ENCODE measurements at regions not wholly inside any gene's neighbourhood (a gene's known extent, or its start where the extent isn't known, plus 50 kb on each side); places are given as distances from the start of the nearest gene placed in this dataset.

DNA sequence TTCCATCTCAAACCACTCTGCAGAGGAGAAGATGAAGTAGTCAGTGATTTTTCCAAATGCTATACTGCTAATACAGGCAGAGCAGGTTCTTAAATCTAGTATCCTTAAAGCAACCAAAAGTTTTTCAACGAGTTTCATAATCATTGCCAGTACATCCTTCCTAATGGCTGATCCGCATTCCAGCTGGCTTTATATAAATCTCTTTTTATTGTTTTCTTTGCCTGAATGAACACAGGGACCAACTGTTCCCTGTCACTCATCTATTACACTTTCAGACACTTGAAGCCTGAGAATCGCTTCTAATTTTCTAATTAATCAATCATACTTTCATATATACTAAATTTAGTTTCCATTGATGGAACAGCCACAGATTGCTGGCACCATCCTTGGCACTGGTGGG lies 508.6 kb downstream of the RAB28 start:
- TF ChIP-seq, protein P1, sequence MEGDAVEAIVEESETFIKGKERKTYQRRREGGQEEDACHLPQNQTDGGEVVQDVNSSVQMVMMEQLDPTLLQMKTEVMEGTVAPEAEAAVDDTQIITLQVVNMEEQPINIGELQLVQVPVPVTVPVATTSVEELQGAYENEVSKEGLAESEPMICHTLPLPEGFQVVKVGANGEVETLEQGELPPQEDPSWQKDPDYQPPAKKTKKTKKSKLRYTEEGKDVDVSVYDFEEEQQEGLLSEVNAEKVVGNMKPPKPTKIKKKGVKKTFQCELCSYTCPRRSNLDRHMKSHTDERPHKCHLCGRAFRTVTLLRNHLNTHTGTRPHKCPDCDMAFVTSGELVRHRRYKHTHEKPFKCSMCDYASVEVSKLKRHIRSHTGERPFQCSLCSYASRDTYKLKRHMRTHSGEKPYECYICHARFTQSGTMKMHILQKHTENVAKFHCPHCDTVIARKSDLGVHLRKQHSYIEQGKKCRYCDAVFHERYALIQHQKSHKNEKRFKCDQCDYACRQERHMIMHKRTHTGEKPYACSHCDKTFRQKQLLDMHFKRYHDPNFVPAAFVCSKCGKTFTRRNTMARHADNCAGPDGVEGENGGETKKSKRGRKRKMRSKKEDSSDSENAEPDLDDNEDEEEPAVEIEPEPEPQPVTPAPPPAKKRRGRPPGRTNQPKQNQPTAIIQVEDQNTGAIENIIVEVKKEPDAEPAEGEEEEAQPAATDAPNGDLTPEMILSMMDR (conservative IDR thresholded peaks at IDR 0.05; ENCODE audit: low read depth, low read length) = no peak
- H3K4me3 ChIP-seq (ENCODE audit: low read depth, low read length) = no peak overlapping the region
- DNase-seq (ENCODE audit: low read depth) = no peak

DNA sequence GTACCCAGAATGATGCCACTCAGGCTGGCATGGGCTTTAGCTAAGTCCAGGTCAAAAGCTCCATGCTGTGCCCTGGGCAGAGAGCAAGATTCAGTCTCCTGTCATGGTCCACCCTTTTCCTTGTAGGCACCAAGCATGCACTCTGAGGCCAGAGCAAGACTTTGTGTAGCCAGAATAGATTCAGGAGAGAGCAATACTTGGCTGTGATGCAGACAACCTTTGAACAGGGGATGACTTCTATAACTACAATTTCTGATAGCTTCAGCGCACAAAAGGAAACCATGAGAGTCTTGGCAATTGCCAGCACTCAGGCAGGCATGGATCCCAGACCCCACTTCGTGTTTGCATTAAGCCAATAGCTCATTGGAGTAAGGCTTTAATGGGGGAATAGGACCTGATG lies 510.6 kb downstream of the RAB28 start:
- TF ChIP-seq, protein P1 (conservative IDR thresholded peaks at IDR 0.05; ENCODE audit: low read depth, low read length) = no peak
- no peak overlapping the region for H3K4me3 ChIP-seq (ENCODE audit: low read depth, low read length)
- no peak for DNase-seq (ENCODE audit: low read depth)

DNA sequence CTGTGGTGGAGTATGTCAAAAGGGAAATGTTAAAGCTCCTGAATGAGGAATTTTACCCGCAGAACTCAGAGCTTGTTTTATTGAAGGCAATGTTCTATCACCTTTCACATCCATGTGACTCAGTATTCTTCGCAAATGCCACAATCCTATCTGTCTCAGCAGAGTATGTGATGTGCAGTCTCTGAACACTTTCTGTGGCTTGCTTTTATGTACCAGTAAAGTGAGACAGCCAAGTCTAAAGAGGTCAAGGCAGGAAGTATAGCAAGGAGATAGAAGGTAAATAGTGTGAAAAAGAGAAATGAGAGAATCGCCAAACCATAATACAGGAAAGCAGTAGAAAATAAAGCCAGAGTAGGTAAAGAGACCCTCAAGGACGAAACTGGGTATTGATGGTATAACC lies 515.8 kb downstream of the RAB28 start:
- no peak overlapping the region for H3K4me3 ChIP-seq (ENCODE audit: low read depth, low read length)
- DNase-seq (ENCODE audit: low read depth) = no peak
- TF ChIP-seq, protein P1 (conservative IDR thresholded peaks at IDR 0.05; ENCODE audit: low read depth, low read length) = no peak

DNA sequence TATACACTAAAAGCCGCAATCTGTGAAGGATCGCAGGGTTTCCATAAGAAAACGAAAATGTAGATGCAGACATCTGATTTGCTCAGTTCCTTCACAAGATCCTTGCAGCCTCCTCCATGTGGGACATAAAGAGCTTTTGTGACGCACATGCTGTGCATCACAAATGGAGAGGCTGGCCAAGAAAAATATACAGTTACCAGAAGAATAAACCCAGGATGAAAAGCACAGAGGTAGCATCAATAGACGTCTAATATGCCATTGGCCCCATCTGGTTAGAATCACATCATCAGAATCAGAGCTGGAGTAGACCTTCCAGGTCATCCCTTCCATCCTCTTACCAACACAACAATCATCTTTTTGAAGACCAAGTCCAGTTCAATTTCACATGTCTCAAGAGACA lies 517.4 kb downstream of the RAB28 start:
- H3K4me3 ChIP-seq (ENCODE audit: low read depth, low read length) = no peak overlapping the region
- TF ChIP-seq, protein P1 (conservative IDR thresholded peaks at IDR 0.05; ENCODE audit: low read depth, low read length) = no peak
- DNase-seq (ENCODE audit: low read depth) = no peak

DNA sequence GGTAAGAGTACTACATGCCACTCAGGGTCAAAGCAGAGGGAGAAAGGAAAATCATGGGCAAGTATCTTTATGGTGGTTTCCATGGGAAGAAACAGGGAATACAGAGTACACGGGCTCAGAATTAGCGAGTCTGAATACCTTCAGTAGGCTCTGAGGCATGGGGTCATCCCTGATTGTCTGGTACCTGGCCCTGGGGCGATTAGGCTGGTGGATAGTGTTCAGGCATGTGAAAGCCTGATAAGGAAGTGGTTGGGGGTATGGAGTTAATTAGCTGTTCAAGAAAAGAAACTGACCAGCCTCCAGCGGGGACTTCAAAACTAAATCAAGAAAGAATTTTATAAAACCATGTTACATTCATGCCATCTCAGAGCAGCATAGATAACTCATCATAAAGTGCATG lies 518.8 kb downstream of the RAB28 start:
- DNase-seq (ENCODE audit: low read depth) = no peak
- H3K4me3 ChIP-seq (ENCODE audit: low read depth, low read length) = no peak overlapping the region
- TF ChIP-seq, protein P1 (conservative IDR thresholded peaks at IDR 0.05; ENCODE audit: low read depth, low read length) = no peak

DNA sequence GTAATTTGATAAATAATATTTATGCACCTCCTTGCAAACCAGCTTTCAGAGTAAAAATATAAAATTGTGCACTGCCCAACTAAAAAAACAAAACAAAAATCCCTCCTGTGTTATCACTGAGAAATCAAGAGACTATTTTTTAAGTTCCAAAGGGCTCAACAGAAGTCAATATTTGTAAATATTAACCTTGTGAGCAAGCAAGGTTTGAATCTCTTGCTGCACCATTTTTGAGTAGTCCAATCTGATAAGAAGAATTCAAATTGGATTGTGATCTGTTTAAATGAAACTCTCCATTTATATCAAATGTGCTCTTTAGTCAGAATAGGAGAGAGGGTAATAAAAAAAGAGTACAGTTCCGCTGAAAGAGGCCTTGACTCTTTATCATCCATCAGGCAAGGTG lies 520.2 kb downstream of the RAB28 start:
- TF ChIP-seq, protein P1 (conservative IDR thresholded peaks at IDR 0.05; ENCODE audit: low read depth, low read length) = no peak
- H3K4me3 ChIP-seq (ENCODE audit: low read depth, low read length) = no peak overlapping the region
- no peak for DNase-seq (ENCODE audit: low read depth)

DNA sequence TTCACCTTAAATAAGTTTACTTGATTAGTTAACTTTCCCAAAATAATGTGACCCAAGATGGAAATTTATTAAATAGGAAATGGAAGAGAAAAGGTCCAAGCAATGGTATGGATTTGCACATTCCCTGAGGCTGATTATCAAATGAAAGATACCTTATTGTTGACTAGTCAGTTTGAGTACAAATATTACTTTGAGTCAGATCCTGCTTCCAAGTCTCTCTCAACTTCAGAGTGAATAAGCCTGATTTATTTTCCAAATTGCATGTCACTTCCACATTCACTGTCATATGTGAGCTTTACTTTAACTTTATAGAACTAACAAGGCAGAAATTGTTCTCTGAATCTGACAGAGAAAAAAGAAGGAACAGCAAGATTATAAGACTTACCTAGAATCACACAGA lies 520.8 kb downstream of the RAB28 start:
- DNase-seq (ENCODE audit: low read depth) = no peak
- no peak overlapping the region for H3K4me3 ChIP-seq (ENCODE audit: low read depth, low read length)
- TF ChIP-seq, protein P1 (conservative IDR thresholded peaks at IDR 0.05; ENCODE audit: low read depth, low read length) = no peak

Measured in epithelial cell of proximal tubule (primary cell).